Activated CD4-positive, alpha-beta memory T cell treated with anti-CD3 and anti-CD28 coated beads, Interleukin-2, amount 10 ng/mL, durations not matched to agents 7 days and 5 days (primary cell): ENCODE measurements at regions not wholly inside any gene's neighbourhood (a gene's known extent, or its start where the extent isn't known, plus 50 kb on each side); places are given as distances from the start of the nearest gene placed in this dataset.

ENCODE experiments used
- CTCF ChIA-PET: fragments of 350-600 bp; sonication (Branson Sonifier 250); formaldehyde crosslinking; loops from one replicate; lab custom pipeline; 2021; ENCODE audit warnings: antibody characterized with exemption, inconsistent platforms; lab: Charles Lee
- POLR2A ChIA-PET: fragments of 350-600 bp; sonication (Branson Sonifier 250); formaldehyde crosslinking; loops from one replicate; lab custom pipeline; 2021; ENCODE audit warnings: antibody characterized with exemption; lab: Charles Lee
- DNase-seq: peaks from one replicate; pipeline ENCODE4 v3.0.0-alpha.2; 2020
- H3K27ac Mint-ChIP-seq: one replicate; pipeline ENCODE4 v1.8.0; 2021; ENCODE audit warnings: mild to moderate bottlenecking, mixed read lengths
- H3K27me3 Mint-ChIP-seq: one replicate; pipeline ENCODE4 v1.8.0; 2021; ENCODE audit warnings: mixed read lengths
- H3K36me3 Mint-ChIP-seq: one replicate; pipeline ENCODE4 v1.8.0; 2021; ENCODE audit warnings: low read depth, mixed read lengths
- H3K4me1 Mint-ChIP-seq: one replicate; pipeline ENCODE4 v1.8.0; 2021; ENCODE audit warnings: mixed read lengths
- H3K4me3 Mint-ChIP-seq: one replicate; pipeline ENCODE4 v1.8.0; 2021; ENCODE audit warnings: mild to moderate bottlenecking, mixed read lengths
- H3K9me3 Mint-ChIP-seq: one replicate; pipeline ENCODE4 v1.8.0; 2021; ENCODE audit warnings: mixed read lengths

GRCh38 chr11:25350899-25351803 is 854.3 kb downstream of the LUZP2 start:
- Mint-ChIP-seq H3K36me3 (no peaks in the 10 kb centered on the region), H3K4me1 (no peaks in the 10 kb centered on the region), H3K27me3 (no peaks in the 10 kb centered on the region), H3K9me3 (peaks cover 17% of the 10 kb centered on the region), H3K27ac (no peak overlapping the region), H3K4me3 (no peak overlapping the region)
- no peak for DNase-seq
- ChIA-PET POLR2A (no interaction called here), CTCF (no interaction called here)

GRCh38 chr11:25357133-25357532 is 860.3 kb downstream of the LUZP2 start:
- Mint-ChIP-seq H3K27ac (no peak overlapping the region), H3K27me3 (no peaks in the 10 kb centered on the region), H3K4me3 (no peak overlapping the region), H3K36me3 (no peaks in the 10 kb centered on the region), H3K9me3 (peaks cover 3% of the 10 kb centered on the region), H3K4me1 (no peaks in the 10 kb centered on the region)
- no peak for DNase-seq
- ChIA-PET CTCF (no interaction called here), POLR2A (no interaction called here)

GRCh38 chr11:25377466-25377865 is 880.6 kb downstream of the LUZP2 start:
- no peak overlapping the region for H3K4me3 Mint-ChIP-seq
- CTCF ChIA-PET: no interaction called here
- H3K4me1 Mint-ChIP-seq: no peaks in the 10 kb centered on the region
- POLR2A ChIA-PET: no interaction called here
- H3K27ac Mint-ChIP-seq: no peak overlapping the region
- no peaks in the 10 kb centered on the region for H3K36me3 Mint-ChIP-seq
- peaks cover 19% of the 10 kb centered on the region for H3K9me3 Mint-ChIP-seq
- no peaks in the 10 kb centered on the region for H3K27me3 Mint-ChIP-seq
- no peak for DNase-seq

- Mint-ChIP-seq H3K27ac (no peak overlapping the region), H3K27me3 (no peaks in the 10 kb centered on the region), H3K36me3 (no peaks in the 10 kb centered on the region), H3K9me3 (peaks cover 12% of the 10 kb centered on the region), H3K4me1 (no peaks in the 10 kb centered on the region), H3K4me3 (no peak overlapping the region)
- POLR2A ChIA-PET: no interaction called here
- DNase-seq: no peak
- CTCF ChIA-PET: no interaction called here
These were observed 900.0 kb downstream of the LUZP2 start for GRCh38 chr11:25396847-25397246.

GRCh38 chr11:25408146-25408545 is 911.3 kb downstream of the LUZP2 start:
- Mint-ChIP-seq H3K27ac (no peak overlapping the region), H3K27me3 (no peaks in the 10 kb centered on the region), H3K4me1 (no peaks in the 10 kb centered on the region), H3K4me3 (no peak overlapping the region), H3K9me3 (peaks cover 5% of the 10 kb centered on the region), H3K36me3 (no peaks in the 10 kb centered on the region)
- POLR2A ChIA-PET: no interaction called here
- no peak for DNase-seq
- CTCF ChIA-PET: no interaction called here

- CTCF ChIA-PET: no interaction called here
These were observed 916.1 kb upstream of the ANO3 start for GRCh38 chr11:25415793-25416192.

GRCh38 chr11:25423436-25424199 is 908.3 kb upstream of the ANO3 start:
- no peaks in the 10 kb centered on the region for H3K27me3 Mint-ChIP-seq
- H3K36me3 Mint-ChIP-seq: no peaks in the 10 kb centered on the region
- H3K27ac Mint-ChIP-seq: no peak overlapping the region
- no peak overlapping the region for H3K4me3 Mint-ChIP-seq
- H3K4me1 Mint-ChIP-seq: no peaks in the 10 kb centered on the region
- ChIA-PET CTCF (no interaction called here), POLR2A (no interaction called here)
- DNase-seq: no peak
- peaks cover 4% of the 10 kb centered on the region for H3K9me3 Mint-ChIP-seq

More at GRCh38 chr11:25415793-25416192, 916.1 kb upstream of the ANO3 start:
- Mint-ChIP-seq H3K4me1 (no peaks in the 10 kb centered on the region), H3K9me3 (peaks cover 5% of the 10 kb centered on the region), H3K27me3 (no peaks in the 10 kb centered on the region), H3K36me3 (no peaks in the 10 kb centered on the region), H3K27ac (no peak overlapping the region), H3K4me3 (no peak overlapping the region)
- no peak for DNase-seq
- POLR2A ChIA-PET: no interaction called here

- Mint-ChIP-seq H3K9me3 (peaks cover 7% of the 10 kb centered on the region), H3K27me3 (no peaks in the 10 kb centered on the region), H3K27ac (no peak overlapping the region), H3K4me3 (no peak overlapping the region), H3K4me1 (no peaks in the 10 kb centered on the region), H3K36me3 (no peaks in the 10 kb centered on the region)
- ChIA-PET CTCF (no interaction called here), POLR2A (no interaction called here)
- DNase-seq: no peak
These were observed 899.6 kb upstream of the ANO3 start for GRCh38 chr11:25432376-25432775.

- no peak overlapping the region for H3K4me3 Mint-ChIP-seq
- CTCF ChIA-PET: no interaction called here
- no peak for DNase-seq
- no peak overlapping the region for H3K27ac Mint-ChIP-seq
- H3K36me3 Mint-ChIP-seq: no peaks in the 10 kb centered on the region
- peaks cover 12% of the 10 kb centered on the region for H3K9me3 Mint-ChIP-seq
- no peaks in the 10 kb centered on the region for H3K4me1 Mint-ChIP-seq
- POLR2A ChIA-PET: no interaction called here
- no peaks in the 10 kb centered on the region for H3K27me3 Mint-ChIP-seq
These were observed 896.7 kb upstream of the ANO3 start for GRCh38 chr11:25435197-25435596.

- POLR2A ChIA-PET: no interaction called here
- Mint-ChIP-seq H3K4me1 (no peaks in the 10 kb centered on the region), H3K4me3 (no peak overlapping the region), H3K27ac (no peak overlapping the region), H3K27me3 (no peaks in the 10 kb centered on the region), H3K9me3 (peaks cover 12% of the 10 kb centered on the region), H3K36me3 (no peaks in the 10 kb centered on the region)
- DNase-seq: no peak
- CTCF ChIA-PET: no interaction called here
These were observed 895.6 kb upstream of the ANO3 start for GRCh38 chr11:25436326-25436725.

- peaks cover 13% of the 10 kb centered on the region for H3K9me3 Mint-ChIP-seq
- ChIA-PET CTCF (no interaction called here), POLR2A (no interaction called here)
- no peaks in the 10 kb centered on the region for H3K4me1 Mint-ChIP-seq
- no peaks in the 10 kb centered on the region for H3K36me3 Mint-ChIP-seq
- DNase-seq: no peak
- H3K27me3 Mint-ChIP-seq: no peaks in the 10 kb centered on the region
- H3K4me3 Mint-ChIP-seq: no peak overlapping the region
- H3K27ac Mint-ChIP-seq: no peak overlapping the region
These were observed 890.5 kb upstream of the ANO3 start for GRCh38 chr11:25441421-25441820.

GRCh38 chr11:25449091-25449490 is 882.8 kb upstream of the ANO3 start:
- ChIA-PET CTCF (no interaction called here), POLR2A (no interaction called here)
- H3K4me1 Mint-ChIP-seq: no peaks in the 10 kb centered on the region
- no peak for DNase-seq
- peaks cover 17% of the 10 kb centered on the region for H3K9me3 Mint-ChIP-seq
- no peak overlapping the region for H3K27ac Mint-ChIP-seq
- no peaks in the 10 kb centered on the region for H3K27me3 Mint-ChIP-seq
- no peaks in the 10 kb centered on the region for H3K36me3 Mint-ChIP-seq
- H3K4me3 Mint-ChIP-seq: no peak overlapping the region

GRCh38 chr11:25453471-25453870 is 878.5 kb upstream of the ANO3 start:
- no peaks in the 10 kb centered on the region for H3K36me3 Mint-ChIP-seq
- H3K4me3 Mint-ChIP-seq: no peak overlapping the region
- no peaks in the 10 kb centered on the region for H3K27me3 Mint-ChIP-seq
- DNase-seq: no peak
- no peak overlapping the region for H3K27ac Mint-ChIP-seq
- H3K9me3 Mint-ChIP-seq: peaks cover 17% of the 10 kb centered on the region
- ChIA-PET POLR2A (no interaction called here), CTCF (no interaction called here)
- no peaks in the 10 kb centered on the region for H3K4me1 Mint-ChIP-seq
